GM19324 (cell line): ENCODE measurements at regions not wholly inside any gene's neighbourhood (a gene's known extent, or its start where the extent isn't known, plus 50 kb on each side); places are given as distances from the start of the nearest gene placed in this dataset.
"Not testable (repeated sequence)": the region's sequence is repeated elsewhere in the genome, so short reads cannot be mapped to it uniquely, and the experiment has no call there.

Experiments
- ATAC-seq: cut with Tn5 transposase; IDR thresholded peaks from one replicate; pipeline ENCODE4 v1.9.1; 2021; ENCODE audit warnings: mild to moderate bottlenecking, moderate library complexity; ENCODE audit not compliant: unreplicated experiment, low FRiP score

DNA sequence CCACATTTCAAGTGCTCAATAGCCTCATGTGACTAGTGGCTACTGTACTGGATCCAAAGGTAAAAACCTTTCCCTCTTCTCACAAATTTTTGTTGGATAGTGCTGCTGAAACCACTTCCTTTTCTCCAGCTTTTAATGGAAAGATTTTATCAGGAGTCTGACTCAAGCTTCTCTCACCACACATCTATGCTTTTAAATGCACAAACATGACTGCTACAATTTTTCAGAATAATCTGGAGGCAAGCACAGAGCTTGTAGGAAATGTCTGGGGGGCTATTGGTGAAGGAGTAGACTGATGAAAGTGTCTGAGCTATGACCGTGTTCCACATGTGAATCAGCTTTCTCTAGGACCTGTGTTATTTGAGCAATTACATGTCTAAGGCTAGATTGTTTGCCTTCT lies 101.1 kb upstream of the FAT3 start:
- ATAC-seq: no peak

DNA sequence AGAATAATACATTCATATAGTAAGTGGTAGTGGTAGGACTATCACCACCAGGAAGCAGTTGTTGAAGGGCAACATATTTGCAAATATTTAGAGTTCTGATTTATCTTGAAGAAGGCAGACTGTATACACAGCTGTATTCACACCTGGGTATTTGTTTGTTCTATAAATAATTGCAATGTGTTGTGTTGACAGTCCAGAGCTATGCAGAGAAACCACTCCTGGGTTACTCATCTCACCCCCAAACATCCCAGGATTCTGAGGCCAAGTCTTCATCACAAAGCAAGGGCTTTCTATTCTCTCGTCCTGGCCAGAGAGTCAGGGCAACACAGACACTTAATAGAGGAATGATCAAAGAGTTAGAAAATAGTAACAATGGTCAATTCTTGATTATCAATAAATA lies 102.1 kb upstream of the FAT3 start:
- ATAC-seq: no peak

DNA sequence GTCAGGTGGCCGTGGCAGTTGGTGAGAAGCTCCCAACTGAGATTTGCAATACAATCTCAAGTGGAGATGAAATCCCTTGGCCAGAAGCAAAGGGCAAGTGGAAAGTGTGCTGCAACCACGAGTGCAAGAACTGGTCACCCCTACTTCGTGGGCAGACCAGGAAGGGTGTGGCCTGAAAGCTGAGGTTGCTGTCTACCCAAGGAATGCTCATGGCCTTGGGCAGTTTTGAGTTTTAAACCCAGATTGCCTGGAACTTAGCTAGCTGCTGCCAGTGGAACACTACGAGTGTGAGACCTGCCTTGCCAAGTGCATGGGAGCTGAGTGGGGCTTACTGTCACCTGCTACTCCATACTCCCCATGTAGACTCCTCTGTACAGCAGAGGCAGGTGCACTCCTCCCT lies 113.3 kb upstream of the FAT3 start:
- no peak for ATAC-seq

DNA sequence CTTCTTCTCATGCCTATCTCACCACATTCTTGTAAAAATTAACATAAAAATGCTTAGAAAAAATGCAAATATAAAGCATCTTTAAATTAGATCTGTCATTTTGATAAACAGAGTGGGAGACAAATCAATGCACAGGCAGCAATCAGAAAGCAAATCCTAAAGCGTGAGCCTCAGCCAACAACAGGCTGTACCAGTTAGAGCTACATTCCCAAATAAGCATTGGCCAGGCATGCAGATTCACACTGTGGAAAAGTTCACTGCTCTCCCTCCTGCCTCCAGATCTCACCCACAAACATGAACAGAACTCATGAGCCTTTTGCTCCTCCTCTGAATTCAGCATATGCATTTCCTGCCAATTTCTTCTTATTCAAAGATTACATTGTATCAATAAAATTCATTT lies 115.2 kb upstream of the FAT3 start:
- ATAC-seq: no peak

DNA sequence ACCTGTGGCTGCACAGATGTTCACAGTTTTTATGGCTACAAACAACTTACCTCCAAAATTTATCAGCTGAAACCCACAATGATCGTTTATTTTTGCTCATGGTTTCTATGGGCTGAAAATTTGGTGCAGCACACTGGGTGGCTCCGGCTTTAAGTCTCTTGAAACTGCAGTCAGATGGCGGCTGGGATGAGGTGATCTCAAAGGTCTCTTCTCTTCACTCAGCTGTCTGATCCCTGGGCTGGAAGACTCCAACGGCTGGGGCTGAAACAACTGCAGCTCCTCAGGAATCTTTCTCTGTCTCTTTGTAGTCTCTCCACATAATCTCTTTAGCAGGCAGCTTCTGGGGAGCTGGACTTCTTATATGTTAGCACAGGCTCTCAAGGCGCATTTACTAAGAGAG lies 117.3 kb upstream of the FAT3 start:
- ATAC-seq: no peak

DNA sequence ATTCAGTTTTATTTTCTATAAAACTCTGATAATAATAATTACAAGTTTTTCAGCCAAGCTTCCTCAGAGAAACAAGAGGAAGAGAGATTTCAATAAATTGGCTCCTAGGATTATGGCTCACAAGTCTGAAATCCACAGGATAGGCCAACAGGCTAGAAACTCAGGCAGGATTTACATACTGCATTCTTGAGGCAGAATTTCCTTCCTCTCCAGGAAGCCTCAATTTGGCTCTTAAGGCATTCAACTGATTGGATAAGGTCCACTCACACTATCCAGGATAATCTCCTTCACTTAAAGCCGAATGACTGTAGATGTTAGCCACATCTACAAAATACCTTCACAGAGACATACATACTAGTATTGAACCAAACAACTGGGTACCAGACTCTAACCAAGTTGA lies 120.3 kb upstream of the FAT3 start:
- ATAC-seq: no peak

DNA sequence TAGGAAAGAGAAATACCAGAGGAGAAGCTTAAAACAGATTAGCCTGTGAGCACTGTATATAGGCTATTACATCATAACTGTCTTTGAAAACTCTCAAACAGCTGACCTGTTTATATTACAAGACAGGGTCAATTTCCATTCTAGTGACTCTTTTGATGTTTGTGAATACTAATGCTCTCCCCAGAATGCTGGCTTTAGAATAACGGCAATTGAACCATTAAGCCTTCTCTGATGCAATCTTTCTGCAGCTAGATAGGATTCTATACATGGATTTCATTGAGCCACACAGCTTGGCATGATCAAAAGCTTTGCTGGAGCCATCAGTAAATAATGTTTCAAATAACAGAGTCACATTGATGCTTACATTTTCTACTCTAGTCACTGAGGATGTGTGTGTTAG lies 122.7 kb upstream of the FAT3 start:
- no peak for ATAC-seq

DNA sequence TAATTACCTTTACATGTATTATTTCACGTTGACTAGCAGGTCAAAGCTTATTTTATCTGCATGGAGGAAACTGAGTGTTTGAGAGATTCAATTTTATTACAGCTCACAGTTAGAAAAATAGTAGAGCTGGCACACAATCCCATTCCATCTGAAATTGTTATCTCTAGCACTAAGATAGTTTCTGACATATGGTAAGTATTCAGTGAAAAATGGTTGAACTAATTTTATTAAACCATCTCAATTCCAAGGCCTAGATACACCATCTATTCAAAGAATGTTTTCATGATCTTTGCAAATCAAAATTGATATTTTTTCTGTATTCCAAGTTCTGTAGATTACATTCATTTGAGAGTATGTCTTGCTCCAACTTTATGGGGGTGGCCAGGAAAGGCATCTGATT lies 125.4 kb upstream of the FAT3 start:
- ATAC-seq: no peak

DNA sequence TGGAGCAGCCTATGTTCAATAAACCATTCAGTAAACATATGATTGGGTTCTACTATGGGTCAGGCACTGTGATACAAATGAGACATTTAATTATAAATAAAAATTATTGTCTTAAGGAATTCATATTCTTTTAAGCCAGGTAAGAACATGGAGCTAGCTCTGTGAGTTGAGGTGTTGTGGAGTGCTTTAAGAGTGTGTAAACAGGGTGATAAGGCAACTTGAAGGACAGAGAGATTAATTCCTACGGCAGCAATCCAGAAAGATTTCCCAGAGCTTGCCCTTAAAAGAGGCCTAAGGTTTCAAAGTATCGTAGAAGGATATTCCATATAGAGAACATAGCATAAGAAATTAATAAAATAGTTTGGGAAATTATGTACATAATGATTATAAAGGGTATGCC lies 126.4 kb upstream of the FAT3 start:
- ATAC-seq: no peak

DNA sequence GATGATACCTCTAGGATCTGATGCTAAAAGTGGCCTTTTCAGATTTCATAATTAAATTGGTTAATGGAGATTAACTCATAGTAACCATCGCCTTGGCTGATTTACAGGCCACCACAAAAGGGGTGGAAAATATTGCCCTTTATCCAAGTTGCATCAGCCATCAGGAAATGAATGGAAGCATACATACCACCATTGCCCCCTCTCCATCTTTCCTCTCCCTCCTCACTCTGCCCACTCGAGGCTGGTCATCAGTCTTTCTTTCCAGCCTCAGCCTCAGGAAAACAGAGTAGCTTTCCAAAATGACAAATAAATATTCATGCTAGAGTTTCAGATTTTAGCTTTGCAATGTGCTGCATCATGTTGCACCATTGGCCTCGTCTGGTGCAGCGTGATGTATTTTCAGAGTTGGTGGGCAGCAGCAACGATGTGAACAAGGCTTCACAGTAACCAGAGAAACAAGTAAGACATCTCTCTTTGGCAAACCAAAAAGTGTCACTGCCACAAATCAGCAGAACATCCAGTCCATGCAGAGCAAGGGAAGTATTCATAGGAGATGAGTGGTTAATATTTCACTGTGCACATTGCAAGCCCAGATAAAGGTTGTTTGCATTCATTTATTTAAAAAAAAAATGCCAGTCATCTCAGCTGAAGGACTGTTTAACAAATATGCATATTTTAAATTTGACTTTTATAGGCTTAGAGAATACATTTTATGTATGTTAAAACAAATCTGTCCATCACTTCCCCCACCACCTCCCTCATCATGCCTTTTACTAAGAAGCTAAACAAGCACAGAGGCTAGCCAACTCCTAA lies 136.7 kb upstream of the FAT3 start:
- no peak for ATAC-seq

DNA sequence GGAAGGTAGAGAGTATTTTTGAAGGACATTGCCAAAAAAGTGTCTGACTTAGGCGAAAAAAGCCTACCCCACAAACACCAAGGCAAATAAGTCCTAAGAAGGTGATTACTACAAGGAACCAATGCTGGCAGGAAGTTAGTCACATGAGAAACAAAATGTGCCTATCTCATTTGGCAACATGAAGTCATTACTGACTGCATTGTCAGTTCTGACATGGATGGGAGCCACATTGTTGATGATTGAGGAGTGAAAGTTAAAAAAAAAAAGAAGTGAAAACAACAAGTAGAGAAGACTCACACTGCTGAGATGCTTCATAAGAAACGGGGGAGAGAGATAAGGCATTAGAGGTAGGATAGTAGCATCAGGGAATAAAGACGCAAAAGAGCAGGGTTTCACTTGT lies 141.5 kb upstream of the FAT3 start:
- no peak for ATAC-seq

DNA sequence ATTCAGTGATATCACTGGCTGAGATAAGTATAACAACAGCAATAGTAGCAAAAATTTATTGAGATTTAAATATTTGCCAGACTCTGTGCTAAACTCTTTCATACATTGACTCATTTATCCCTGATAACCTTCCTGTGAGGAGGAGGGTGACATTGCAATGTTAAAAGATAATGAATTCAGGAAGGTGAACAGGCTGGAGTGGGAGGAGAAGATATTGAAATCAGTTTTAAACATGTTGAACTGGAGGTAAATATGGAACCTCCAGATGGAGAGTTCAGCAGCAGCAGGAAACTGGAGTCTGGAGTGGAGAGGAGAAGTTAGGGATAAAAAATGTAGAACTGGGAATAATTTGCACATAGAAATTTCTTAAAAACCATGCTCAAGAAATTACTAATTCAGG lies 142.0 kb upstream of the FAT3 start:
- ATAC-seq: no peak

DNA sequence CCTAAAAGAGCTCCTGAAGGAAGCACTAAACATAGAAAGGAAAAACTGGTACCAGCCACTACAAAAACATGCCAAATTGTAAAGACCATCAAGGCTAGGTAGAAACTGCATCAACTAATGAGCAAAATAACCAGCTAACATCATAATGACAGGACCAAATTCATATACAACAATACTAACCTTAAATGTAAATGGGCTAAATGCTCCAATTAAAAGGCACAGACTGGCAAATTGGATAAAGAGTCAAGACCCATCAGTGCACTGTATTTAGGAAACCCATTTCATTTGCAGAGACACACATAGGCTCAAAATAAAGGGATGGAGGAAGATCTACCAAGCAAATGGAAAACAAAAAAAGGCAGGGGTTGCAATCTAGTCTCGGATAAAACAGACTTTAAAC lies 150.1 kb upstream of the FAT3 start:
- not testable (repeated sequence) for ATAC-seq

DNA sequence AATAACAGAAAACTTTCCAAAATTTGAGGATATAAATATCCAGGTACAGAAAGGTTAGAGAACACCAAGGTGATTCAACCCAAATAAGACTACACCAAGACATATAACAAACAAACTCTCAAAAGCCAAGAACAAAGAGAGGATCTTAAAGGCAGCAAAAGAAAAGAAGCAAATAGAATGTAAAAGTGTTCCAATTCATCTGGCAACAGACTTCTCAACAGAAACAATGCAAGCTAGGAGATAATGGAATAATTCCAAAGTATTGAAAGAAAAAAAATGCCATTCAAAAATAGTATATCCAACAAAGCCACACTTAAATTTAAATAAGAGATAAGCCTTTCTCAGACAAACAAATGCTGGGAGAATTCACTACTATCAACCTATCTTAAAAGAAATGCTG lies 153.0 kb upstream of the FAT3 start:
- ATAC-seq: no peak

DNA sequence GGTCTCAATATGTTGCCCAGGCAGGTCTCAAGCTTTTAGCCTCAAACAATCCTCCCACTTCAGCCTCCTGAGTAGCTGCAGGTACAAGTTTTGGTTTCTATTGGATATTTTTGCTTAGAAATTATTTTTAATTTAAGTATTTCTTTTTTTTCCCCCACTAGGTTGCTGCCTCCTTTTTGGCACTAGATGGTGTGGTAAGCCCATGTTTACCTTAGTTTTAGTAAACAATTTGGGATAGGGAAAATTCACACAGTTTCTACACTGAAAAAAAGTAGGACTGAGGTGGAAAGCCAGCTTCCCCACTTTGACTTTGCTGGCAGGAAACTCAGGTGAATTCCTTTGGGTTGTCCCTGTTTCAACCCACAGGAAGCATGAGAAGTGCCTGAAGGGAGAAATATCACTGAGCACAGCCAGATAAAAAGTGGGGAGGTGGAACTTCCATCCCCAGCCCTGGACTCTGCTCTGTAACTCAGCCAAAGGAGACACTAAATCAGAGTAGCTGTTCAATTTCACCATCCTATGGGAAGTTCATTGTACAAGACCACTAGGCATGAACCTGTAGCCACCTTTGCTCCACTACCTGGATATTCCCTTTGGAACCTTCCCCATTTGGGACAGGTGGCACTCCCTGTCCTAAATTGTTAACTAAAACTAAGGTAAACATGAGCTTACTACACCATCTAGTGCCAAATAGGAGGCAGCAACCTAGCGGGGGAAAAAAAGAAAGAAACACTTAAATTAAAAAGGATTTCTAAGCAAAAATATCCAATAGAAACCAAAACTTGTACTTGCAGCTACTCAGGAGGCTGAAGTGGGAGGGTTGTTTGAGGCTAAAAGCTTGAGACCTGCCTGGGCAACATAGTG lies 154.4 kb upstream of the FAT3 start:
- no peak for ATAC-seq

DNA sequence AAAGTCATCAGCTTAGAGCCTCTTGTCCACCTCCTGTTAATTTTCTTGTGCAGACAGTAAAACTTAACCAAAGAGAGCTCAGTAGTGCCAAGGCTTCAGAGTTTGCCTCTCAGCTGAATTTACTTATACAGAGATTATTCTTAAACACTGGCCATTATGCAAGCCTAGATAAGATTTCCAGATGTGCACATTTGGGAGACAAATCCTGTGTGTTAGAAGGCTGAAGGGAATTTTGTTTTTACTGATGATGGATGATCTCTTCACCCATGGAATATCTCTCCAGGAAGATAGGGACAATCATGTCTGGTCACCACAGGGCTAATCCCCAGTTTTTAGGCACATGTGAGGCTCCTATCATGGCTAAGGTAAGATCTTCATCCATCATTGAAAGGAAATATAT lies 157.6 kb upstream of the FAT3 start:
- no peak for ATAC-seq

DNA sequence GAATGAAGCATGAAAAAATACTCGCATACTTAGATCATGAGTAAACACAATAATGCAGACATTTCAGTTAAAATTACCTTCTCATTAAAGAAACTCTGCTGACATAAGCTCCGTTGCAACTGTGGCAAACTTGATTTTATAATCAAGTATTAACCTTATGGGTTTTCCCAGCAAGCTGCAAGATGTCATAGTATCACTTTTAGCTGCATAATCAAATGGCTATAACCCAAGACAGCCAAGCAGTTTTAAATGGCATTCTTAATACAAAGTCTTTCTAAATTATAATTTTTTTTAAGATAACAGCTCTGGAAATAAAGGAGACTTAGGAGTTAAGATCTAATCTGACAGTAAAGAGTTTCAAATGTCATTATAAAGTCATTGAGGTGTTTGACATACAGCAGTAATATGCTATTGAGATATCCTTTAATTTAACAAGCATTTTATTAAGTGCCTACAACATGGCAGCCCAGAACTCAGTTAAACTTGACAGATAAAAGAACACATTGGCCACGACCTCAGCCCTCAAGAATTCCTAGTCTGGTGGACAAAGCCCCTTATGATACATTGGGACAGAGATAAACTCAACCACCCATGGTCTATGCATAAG lies 163.1 kb upstream of the FAT3 start:
- no peak for ATAC-seq

DNA sequence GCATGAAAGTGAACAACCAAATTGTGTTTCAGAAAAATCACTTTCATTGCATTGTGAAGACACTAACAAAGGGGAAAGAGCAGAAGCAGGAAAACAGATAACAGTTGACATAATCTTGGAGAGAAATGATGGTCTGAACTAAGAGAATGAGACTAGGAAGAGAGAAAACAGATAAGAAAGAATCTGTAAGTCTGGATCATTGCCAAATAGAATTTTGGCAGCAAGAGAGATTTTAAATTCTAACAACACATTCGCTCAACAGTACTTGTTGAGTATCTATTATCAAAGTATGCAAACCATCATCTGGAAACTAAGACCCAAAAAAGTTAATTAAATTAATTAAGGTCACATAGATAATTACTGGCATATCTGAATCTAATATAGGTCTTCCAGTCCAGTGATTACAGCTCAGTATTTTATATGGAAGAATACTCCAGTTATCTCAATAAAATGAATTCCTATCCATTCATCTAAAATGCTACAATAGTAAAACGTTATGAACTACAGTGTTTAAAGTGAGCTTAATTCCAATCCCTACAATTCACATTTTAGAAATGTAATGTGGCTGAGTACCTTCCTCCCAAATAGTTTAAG lies 166.7 kb upstream of the FAT3 start:
- no peak for ATAC-seq

DNA sequence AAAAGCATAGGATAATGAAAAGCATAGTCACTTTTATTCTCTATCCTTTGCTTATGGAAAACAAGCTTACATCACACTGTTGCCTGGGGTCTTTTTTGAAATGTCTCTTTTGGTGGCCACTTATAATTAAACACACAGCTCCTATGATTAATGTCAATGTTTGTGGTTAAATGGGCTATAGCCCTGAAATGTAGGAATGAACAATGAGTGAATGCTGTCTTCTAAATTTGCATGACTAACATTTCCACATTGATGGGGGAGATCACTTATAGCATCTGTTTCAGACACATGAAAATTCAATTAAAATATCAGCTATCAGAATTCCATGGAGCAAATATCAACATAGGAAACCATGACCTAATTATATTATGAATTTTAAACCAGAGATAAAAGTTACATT lies 171.4 kb upstream of the FAT3 start:
- ATAC-seq: no peak

DNA sequence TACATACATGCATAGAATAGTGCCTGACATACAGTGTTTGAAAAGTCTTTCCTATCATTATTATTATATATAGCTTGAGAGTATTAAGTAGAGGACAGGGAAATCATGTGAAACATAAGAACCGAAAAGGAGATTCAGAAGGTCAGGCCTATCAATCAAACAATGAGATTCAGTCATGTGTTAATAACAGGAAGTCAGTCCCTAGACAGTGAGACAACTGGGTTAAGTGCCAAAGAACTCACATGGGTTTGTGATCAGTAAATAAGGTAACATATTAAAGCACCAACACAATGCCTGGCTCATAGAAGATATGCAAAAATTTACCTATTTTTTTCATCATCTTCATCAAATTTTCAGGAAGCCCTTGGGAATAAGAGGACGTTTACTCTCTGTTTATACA lies 174.3 kb upstream of the FAT3 start:
- ATAC-seq: no peak

DNA sequence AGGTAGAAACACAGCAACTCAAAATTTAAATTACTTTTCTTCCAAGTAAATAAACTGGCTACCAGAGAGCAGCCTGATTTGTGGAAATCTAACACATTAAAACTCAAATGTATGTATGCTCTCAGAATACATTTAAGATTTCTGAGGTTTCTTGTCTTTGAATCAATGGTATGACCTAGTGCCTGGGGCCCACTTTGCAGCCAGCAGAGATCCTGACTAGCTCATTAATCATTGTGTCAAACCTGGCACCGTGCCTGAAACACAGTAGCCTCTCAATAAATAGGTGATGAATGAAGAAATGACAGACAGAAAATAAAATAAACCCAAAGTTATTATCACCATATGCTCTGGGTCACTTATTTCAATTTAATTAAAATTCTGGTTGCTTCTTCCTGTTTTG lies 176.2 kb upstream of the FAT3 start:
- no peak for ATAC-seq
